ENCODE measurements at regions not wholly inside any gene's neighbourhood (a gene's known extent, or its start where the extent isn't known, plus 50 kb on each side); places are given as distances from the start of the nearest gene placed in this dataset.

DNA sequence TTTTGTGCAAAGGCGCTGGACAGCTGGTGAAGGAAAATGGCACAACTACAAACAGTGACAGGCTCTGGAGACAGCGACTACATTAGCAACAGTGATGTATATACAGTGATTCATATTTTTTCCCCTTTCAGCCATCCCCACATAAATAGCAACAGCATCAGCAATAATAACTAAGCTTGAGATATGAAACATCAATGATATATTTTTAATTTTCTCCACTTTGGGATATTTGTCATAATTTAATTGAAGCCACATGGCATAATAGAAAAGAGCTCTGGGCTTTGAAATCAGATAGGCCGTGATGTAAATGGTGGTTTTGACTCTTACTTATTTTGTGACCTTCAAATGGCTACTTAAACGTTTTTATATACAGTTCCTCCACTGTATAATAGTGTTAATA lies 764.3 kb upstream of the PRMT6 start:
- no peak for TF ChIP-seq CTCF (IDR thresholded peaks at IDR 0.05; ENCODE audit: low read depth, low read length)
- no peaks in the 10 kb centered on the region for H3K27me3 ChIP-seq (ENCODE audit: insufficient read depth, low read depth, severe bottlenecking)

GRCh38 chr1:106296431-106296830 lies 760.0 kb upstream of the PRMT6 start:
- no peaks in the 10 kb centered on the region for H3K9me3 ChIP-seq (ENCODE audit: severe bottlenecking)

More for the DNA sequence above, 764.3 kb upstream of the PRMT6 start:
- no peak for DNase-seq
- H3K9me3 ChIP-seq (ENCODE audit: severe bottlenecking), result no peaks in the 10 kb centered on the region
- H3K36me3 ChIP-seq, result no peaks in the 10 kb centered on the region
- no peak overlapping the region for H3K4me3 ChIP-seq (ENCODE audit: low read depth, low read length)
- no peak overlapping the region for H3K27ac ChIP-seq

GRCh38 chr1:106304106-106304505 lies 752.4 kb upstream of the PRMT6 start:
- Histone ChIP-seq H3K4me3 (ENCODE audit: low read depth, low read length) (no peak overlapping the region), H3K27me3 (ENCODE audit: insufficient read depth, low read depth, severe bottlenecking) (no peaks in the 10 kb centered on the region), H3K9me3 (ENCODE audit: severe bottlenecking) (peaks cover 10% of the 10 kb centered on the region), H3K36me3 (no peaks in the 10 kb centered on the region), H3K27ac (no peak overlapping the region)
- no peak for TF ChIP-seq CTCF (IDR thresholded peaks at IDR 0.05; ENCODE audit: low read depth, low read length)
- no peak for DNase-seq

More at GRCh38 chr1:106296431-106296830, 760.0 kb upstream of the PRMT6 start:
- Histone ChIP-seq H3K36me3 (no peaks in the 10 kb centered on the region), H3K27me3 (ENCODE audit: insufficient read depth, low read depth, severe bottlenecking) (no peaks in the 10 kb centered on the region), H3K27ac (no peak overlapping the region), H3K4me3 (ENCODE audit: low read depth, low read length) (no peak overlapping the region)
- DNase-seq, result no peak
- no peak for TF ChIP-seq CTCF (IDR thresholded peaks at IDR 0.05; ENCODE audit: low read depth, low read length)

DNA sequence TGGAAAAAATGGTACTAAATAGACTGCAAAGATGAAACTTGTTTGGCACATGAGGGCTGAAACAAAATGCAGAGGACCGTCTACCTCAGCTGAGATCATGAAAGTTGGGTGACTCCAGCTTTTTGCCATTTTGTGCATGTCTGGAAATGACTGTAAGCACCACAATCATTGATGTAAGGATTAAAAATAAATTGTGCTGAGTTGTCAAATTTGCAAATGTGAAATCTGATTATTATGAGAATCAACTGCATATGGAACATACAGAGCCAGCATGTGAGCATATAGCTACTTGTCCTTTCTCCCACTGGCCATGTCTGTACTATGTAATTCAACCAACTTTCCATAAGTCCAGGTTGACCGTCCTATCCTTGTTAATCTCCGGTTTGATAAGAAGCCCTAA lies 736.9 kb upstream of the PRMT6 start:
- H3K27me3 ChIP-seq (ENCODE audit: insufficient read depth, low read depth, severe bottlenecking), result no peaks in the 10 kb centered on the region
- H3K36me3 ChIP-seq, result no peaks in the 10 kb centered on the region
- no peaks in the 10 kb centered on the region for H3K9me3 ChIP-seq (ENCODE audit: severe bottlenecking)
- no peak for DNase-seq
- no peak for TF ChIP-seq CTCF (IDR thresholded peaks at IDR 0.05; ENCODE audit: low read depth, low read length)
- no peak overlapping the region for H3K27ac ChIP-seq
- H3K4me3 ChIP-seq (ENCODE audit: low read depth, low read length), result no peak overlapping the region

- TF ChIP-seq CTCF (IDR thresholded peaks at IDR 0.05; ENCODE audit: low read depth, low read length), result no peak
- Histone ChIP-seq H3K27me3 (ENCODE audit: insufficient read depth, low read depth, severe bottlenecking) (no peaks in the 10 kb centered on the region), H3K9me3 (ENCODE audit: severe bottlenecking) (no peaks in the 10 kb centered on the region), H3K27ac (no peak overlapping the region), H3K4me3 (ENCODE audit: low read depth, low read length) (no peak overlapping the region), H3K36me3 (no peaks in the 10 kb centered on the region)
- no peak for DNase-seq
These were observed 730.9 kb upstream of the PRMT6 start for GRCh38 chr1:106325600-106325999.

GRCh38 chr1:106344494-106344893 lies 712.0 kb upstream of the PRMT6 start:
- no peak for TF ChIP-seq CTCF (IDR thresholded peaks at IDR 0.05; ENCODE audit: low read depth, low read length)
- Histone ChIP-seq H3K36me3 (no peaks in the 10 kb centered on the region), H3K27me3 (ENCODE audit: insufficient read depth, low read depth, severe bottlenecking) (no peaks in the 10 kb centered on the region), H3K9me3 (ENCODE audit: severe bottlenecking) (peaks cover 4% of the 10 kb centered on the region), H3K4me3 (ENCODE audit: low read depth, low read length) (no peak overlapping the region), H3K27ac (no peak overlapping the region)
- no peak for DNase-seq

Measured in WERI-Rb-1 (cell line).